HepG2 (cell line): ENCODE measurements at regions not wholly inside any gene's neighbourhood (a gene's known extent, or its start where the extent isn't known, plus 50 kb on each side); places are given as distances from the start of the nearest gene placed in this dataset.

Experiments used
- ATAC-seq: fragments of 200-7000 bp; cut with Tn5 transposase; 3 replicates; pipeline ENCODE4 v1.9.1; 2020; ENCODE audit warnings: mild to moderate bottlenecking, moderate library complexity
- BruUV-seq: library from RNA; stranded (reverse); fragments of 400-500 nt; replicated peaks from 2 replicates; lab custom pipeline; 2021; lab: Mats Ljungman, UMichigan
- CTCF ChIA-PET: fragments of 300-600 bp; formaldehyde crosslinking; extraction: SDS; loops from one replicate; lab custom pipeline; 2021; ENCODE audit warnings: low total read pairs, inconsistent platforms, low intra/inter-chr PET ratio; lab: Yijun Ruan, JAX
- POLR2A ChIA-PET: fragments of 350-600 bp; sonication (Branson Sonifier 250); formaldehyde crosslinking; loops from one replicate; lab custom pipeline; 2020; ENCODE audit warnings: antibody characterized with exemption, inconsistent platforms; lab: Yijun Ruan, JAX
- DNase-seq: peaks from one replicate; pipeline ENCODE4 v3.0.0-alpha.2; 2015; ENCODE audit warnings: low spot score
- FAIRE-seq: peaks from 3 replicates; lab custom pipeline; 2011; peaks lifted over from hg19 to GRCh38; lab: Jason Lieb, UNC
- H2AFZ ChIP-seq: one replicate; pipeline ENCODE4 v1.6.1; 2011; ENCODE audit warnings: low read length, inconsistent platforms
- H3K27ac ChIP-seq: fragments of 300-600 bp; 3 replicates; pipeline ENCODE4 v1.8.0; 2011; ENCODE audit warnings: mixed run types, mild to moderate bottlenecking, mixed read lengths, low read length, inconsistent platforms; ENCODE audit not compliant: insufficient read depth; ENCODE audit errors: extremely low read length
- H3K27me3 ChIP-seq, 2 experiments: fragments of 200-600 bp in 1 of 2; 2 replicates in 1 of 2; 3 replicates in 1 of 2; pipeline versions ENCODE4 v1.6.0 to v1.8.0; 2011; ENCODE audit warnings: low read length in 2 of 2, mild to moderate bottlenecking in 2 of 2, moderate library complexity in 2 of 2, inconsistent platforms in 1 of 2; ENCODE audit not compliant: insufficient read depth in 2 of 2, control insufficient read depth in 1 of 2
- H3K36me3 ChIP-seq, 2 experiments: fragments of 200-600 bp in 1 of 2; replicated peaks in 1 of 2; 2 replicates in 1 of 2; 3 replicates in 1 of 2; pipeline versions ENCODE4 v1.5.1 to v1.8.0; 2011; ENCODE audit warnings: low read length in 2 of 2, inconsistent platforms in 1 of 2; ENCODE audit not compliant: insufficient read depth in 2 of 2, control insufficient read depth in 1 of 2
- H3K4me1 ChIP-seq: 2 replicates; pipeline ENCODE4 v1.5.1; 2012; ENCODE audit warnings: low read length, inconsistent platforms; ENCODE audit not compliant: insufficient read depth
- H3K4me2 ChIP-seq: 2 replicates; pipeline ENCODE4 v1.6.0; 2011; ENCODE audit warnings: low read depth, low read length, inconsistent platforms
- H3K4me3 ChIP-seq, 3 experiments: fragments of 200-600 bp in 1 of 3; sonication (generic), shearing (Covaris generic) in 1 of 3; replicated peaks in 1 of 3; 2 replicates each; pipeline ENCODE4 v1.5.1; 2011 to 2016; ENCODE audit warnings: low read length in 3 of 3, inconsistent platforms in 2 of 3, low read depth in 2 of 3, mild to moderate bottlenecking in 2 of 3, control low read depth in 1 of 3, mixed read lengths in 1 of 3; ENCODE audit not compliant: insufficient read depth in 1 of 3
- H3K79me2 ChIP-seq: one replicate; pipeline ENCODE4 v1.6.1; 2011; ENCODE audit warnings: low read length, inconsistent platforms; ENCODE audit not compliant: insufficient read depth
- H3K9ac ChIP-seq: 2 replicates; pipeline ENCODE4 v1.6.0; 2011; ENCODE audit warnings: mild to moderate bottlenecking, low read depth, low read length, inconsistent platforms; ENCODE audit not compliant: insufficient read depth
- H3K9me3 ChIP-seq: 2 replicates; pipeline ENCODE4 v1.5.1; 2012; ENCODE audit warnings: mild to moderate bottlenecking, low read length
- H4K20me1 ChIP-seq: 2 replicates; pipeline ENCODE4 v1.6.0; 2011; ENCODE audit warnings: inconsistent platforms, mild to moderate bottlenecking, low read length, moderate library complexity; ENCODE audit not compliant: insufficient read depth
- CEBPZ ChIP-seq: IDR thresholded peaks from 2 replicates; pipeline ENCODE4 v1.6.1; 2012; ENCODE audit warnings: low read length, improper control_type of control experiment
- DMTF1 ChIP-seq: sonication (generic); formaldehyde crosslinking; IDR thresholded peaks from 2 replicates; pipeline ENCODE4 v1.4.0; 2020; ENCODE audit warnings: mild to moderate bottlenecking, missing genetic modification reagents
- DNMT3B ChIP-seq: conservative IDR thresholded peaks from 2 replicates; pipeline ENCODE4 v1.6.1; 2016; ENCODE audit warnings: missing biosample characterization, control low read depth
- FOXP1 ChIP-seq, 2 experiments: fragments of 450-650 bp in 1 of 2; IDR thresholded peaks; 2 replicates each; pipeline ENCODE4 v1.6.1; 2017 to 2018; ENCODE audit warnings: antibody characterized with exemption in 1 of 2
- GPN1 ChIP-seq: sonication (generic); formaldehyde crosslinking; IDR thresholded peaks from 2 replicates; pipeline ENCODE4 v1.5.1; 2020; ENCODE audit warnings: missing genetic modification reagents, borderline replicate concordance
- MXD4 ChIP-seq: IDR thresholded peaks from 2 replicates; pipeline ENCODE4 v1.6.1; 2016; ENCODE audit warnings: mild to moderate bottlenecking, missing biosample characterization, missing genetic modification reagents
- ONECUT2 ChIP-seq: sonication (generic); formaldehyde crosslinking; IDR thresholded peaks from 2 replicates; pipeline ENCODE4 v1.4.0; 2020; ENCODE audit warnings: missing genetic modification reagents
- SCMH1 ChIP-seq: sonication (generic); formaldehyde crosslinking; IDR thresholded peaks from 2 replicates; pipeline ENCODE4 v1.9.0; 2021; ENCODE audit warnings: missing genetic modification reagents, mild to moderate bottlenecking, borderline replicate concordance
- SMARCC2 ChIP-seq: fragments of 450-650 bp; IDR thresholded peaks from 2 replicates; pipeline ENCODE4 v1.6.1; 2017; ENCODE audit warnings: antibody characterized with exemption, mild to moderate bottlenecking
- TIGD3 ChIP-seq: sonication (generic); formaldehyde crosslinking; IDR thresholded peaks from 2 replicates; pipeline ENCODE4 v1.5.1; 2020; ENCODE audit warnings: mild to moderate bottlenecking, missing genetic modification reagents, borderline replicate concordance
- ZNF160 ChIP-seq: sonication (generic); formaldehyde crosslinking; IDR thresholded peaks from 2 replicates; pipeline ENCODE4 v1.8.0; 2022; ENCODE audit warnings: mild to moderate bottlenecking, inconsistent platforms, missing genetic modification reagents
- ZNF225 ChIP-seq: sonication (generic); formaldehyde crosslinking; IDR thresholded peaks from 2 replicates; pipeline ENCODE4 v1.4.0; 2020; ENCODE audit warnings: mild to moderate bottlenecking, missing genetic modification reagents
- ZNF282 ChIP-seq: fragments of 450-650 bp; IDR thresholded peaks from 2 replicates; pipeline ENCODE4 v1.6.1; 2018; ENCODE audit not compliant: partially characterized antibody
- ZNF75D ChIP-seq: sonication (generic); formaldehyde crosslinking; IDR thresholded peaks from 2 replicates; pipeline ENCODE4 v1.8.1; 2023; ENCODE audit warnings: missing genetic modification reagents, mild to moderate bottlenecking, borderline replicate concordance
- WGBS: methylation state at CpG from one replicate; pipeline ENCODE4 v1.1.6; 2017; ENCODE audit warnings: low lambda C conversion rate; 5-methylcytosine and 5-hydroxymethylcytosine counted together
- in situ Hi-C: cut with HindIII; loops from 2 replicates; pipeline ENCODE4 v1.10.0; 2017; ENCODE audit warnings: low pct_unique_long_range_greater_than_20kb; ENCODE audit not compliant: extremely low pct_ligation_motif_present
- intact Hi-C: fragments of 100-400 bp; cut with micrococcal nuclease; formaldehyde crosslinking; loops from one replicate; pipeline ENCODE4 v1.10.0; 2022; ENCODE audit not compliant: unreplicated experiment
- TF ChIP-seq, protein P1 (sequence below): sonication (generic); formaldehyde crosslinking; IDR thresholded peaks from 2 replicates; pipeline ENCODE4 v1.8.0; 2022; ENCODE audit warnings: missing genetic modification reagents, low read depth, mild to moderate bottlenecking, borderline replicate concordance
- TF ChIP-seq, protein P2 (sequence below): sonication (generic); formaldehyde crosslinking; IDR thresholded peaks from 2 replicates; pipeline ENCODE4 v1.8.0; 2022; ENCODE audit warnings: mild to moderate bottlenecking, missing genetic modification reagents, moderate library complexity

GRCh38 chrX:147646949-147647723 is 264.6 kb upstream of the FMR1 start:
- ChIA-PET POLR2A (no interaction called here), CTCF (no interaction called here)
- Histone ChIP-seq H3K9me3 (no peaks in the 10 kb centered on the region), H3K4me3 (no peak overlapping the region), H3K36me3 (no peaks in the 10 kb centered on the region), H3K79me2 (no peaks in the 10 kb centered on the region), H4K20me1 (no peaks in the 10 kb centered on the region), H3K27me3 (no peaks in the 10 kb centered on the region), H3K4me1 (no peaks in the 10 kb centered on the region), H3K27ac (no peak overlapping the region), H3K4me2 (no peak overlapping the region), H2AFZ (no peak overlapping the region), H3K9ac (no peak overlapping the region)
- FAIRE-seq (no peak), ATAC-seq (no peak), DNase-seq (no peak)
- in situ Hi-C loops (no loop called here), intact Hi-C loops (no loop called here)
- WGBS = 24% methylated on average over 4 of the region's 4 CpGs
- BruUV-seq = no TSS peak
- TF ChIP-seq GPN1 (CRISPR knock-in tag) (no peak), SCMH1 (CRISPR knock-in tag) (no peak), ONECUT2 (CRISPR knock-in tag) (no peak), ZNF225 (no peak), MXD4 (CRISPR knock-in tag) (no peak), SMARCC2 (no peak), ZNF160 (no peak), ZNF282 (no peak), DMTF1 (no peak), CEBPZ (no peak), TIGD3 (CRISPR knock-in tag) (no peak), FOXP1 (IDR thresholded peaks at IDR 0.05) (no peak), FOXP1 (CRISPR knock-in tag; IDR thresholded peaks at IDR 0.05) (no peak), DNMT3B (no peak), ZNF75D (no peak)
- TF ChIP-seq, protein P1, sequence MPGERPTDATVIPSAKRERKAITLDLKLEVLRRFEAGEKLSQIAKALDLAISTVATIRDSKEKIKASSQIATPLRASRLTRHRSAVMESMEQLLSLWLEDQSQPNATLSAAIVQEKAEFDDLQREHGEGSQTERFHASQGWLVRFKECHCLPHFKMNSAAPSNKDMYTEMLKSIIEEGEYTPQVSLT = no peak
- TF ChIP-seq, protein P2, sequence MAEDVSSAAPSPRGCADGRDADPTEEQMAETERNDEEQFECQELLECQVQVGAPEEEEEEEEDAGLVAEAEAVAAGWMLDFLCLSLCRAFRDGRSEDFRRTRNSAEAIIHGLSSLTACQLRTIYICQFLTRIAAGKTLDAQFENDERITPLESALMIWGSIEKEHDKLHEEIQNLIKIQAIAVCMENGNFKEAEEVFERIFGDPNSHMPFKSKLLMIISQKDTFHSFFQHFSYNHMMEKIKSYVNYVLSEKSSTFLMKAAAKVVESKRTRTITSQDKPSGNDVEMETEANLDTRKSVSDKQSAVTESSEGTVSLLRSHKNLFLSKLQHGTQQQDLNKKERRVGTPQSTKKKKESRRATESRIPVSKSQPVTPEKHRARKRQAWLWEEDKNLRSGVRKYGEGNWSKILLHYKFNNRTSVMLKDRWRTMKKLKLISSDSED (CRISPR knock-in tag) = no peak
